NB4 (cell line): ENCODE measurements at regions not wholly inside any gene's neighbourhood (a gene's known extent, or its start where the extent isn't known, plus 50 kb on each side); places are given as distances from the start of the nearest gene placed in this dataset.
"Not testable (repeated sequence)": the region's sequence is repeated elsewhere in the genome, so short reads cannot be mapped to it uniquely, and the experiment has no call there.

Source experiments
- DNase-seq: peaks from one replicate; pipeline ENCODE4 v3.0.0; 2010; ENCODE audit warnings: low read depth
- H3K4me3 ChIP-seq: one replicate; pipeline ENCODE4 v1.5.1; 2011; ENCODE audit warnings: mild to moderate bottlenecking, low read depth, low read length, moderate library complexity
- CTCF ChIP-seq: IDR thresholded peaks from one replicate; pipeline ENCODE4 v1.5.1; 2012; ENCODE audit warnings: low read depth, low read length
- MAX ChIP-seq: IDR thresholded peaks from 2 replicates; pipeline ENCODE4 v1.6.1; 2011; ENCODE audit warnings: low read depth, low read length
- MYC ChIP-seq: IDR thresholded peaks from 2 replicates; pipeline ENCODE4 v1.6.1; 2011; ENCODE audit warnings: low read depth, low read length
- POLR2A ChIP-seq: IDR thresholded peaks from 2 replicates; pipeline ENCODE4 v1.6.1; 2011; ENCODE audit warnings: mild to moderate bottlenecking; ENCODE audit not compliant: insufficient read length; ENCODE audit errors: extremely low read depth

GRCh38 chr11:116328851-116329250 lies 443.9 kb downstream of the BUD13 start:
- TF ChIP-seq MYC (no peak), POLR2A (no peak), MAX (no peak), CTCF (no peak)
- no peak for DNase-seq

DNA sequence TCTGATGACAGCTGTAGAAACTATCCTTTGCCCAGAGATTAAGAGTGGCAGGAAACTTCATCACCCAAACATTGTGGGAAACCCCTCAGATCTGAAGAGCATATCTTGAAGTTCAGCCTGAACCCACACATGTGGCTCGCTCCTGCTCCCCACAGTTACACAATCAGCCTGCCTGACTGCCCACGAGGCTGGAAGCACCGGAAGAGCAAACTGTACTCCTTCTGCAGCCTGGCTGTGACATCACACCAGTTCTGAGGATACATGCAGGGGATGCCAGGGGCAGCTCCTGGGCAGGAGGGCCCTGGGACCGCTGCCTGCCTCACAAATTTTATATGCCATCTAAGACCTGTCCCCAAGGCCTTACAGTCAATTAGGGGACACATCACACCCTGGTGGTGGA lies 444.4 kb downstream of the BUD13 start:
- H3K4me3 ChIP-seq, result no peak overlapping the region
- no peak for TF ChIP-seq POLR2A
- DNase-seq, result no peak

More at GRCh38 chr11:116328851-116329250, 443.9 kb downstream of the BUD13 start:
- no peak overlapping the region for H3K4me3 ChIP-seq

DNA sequence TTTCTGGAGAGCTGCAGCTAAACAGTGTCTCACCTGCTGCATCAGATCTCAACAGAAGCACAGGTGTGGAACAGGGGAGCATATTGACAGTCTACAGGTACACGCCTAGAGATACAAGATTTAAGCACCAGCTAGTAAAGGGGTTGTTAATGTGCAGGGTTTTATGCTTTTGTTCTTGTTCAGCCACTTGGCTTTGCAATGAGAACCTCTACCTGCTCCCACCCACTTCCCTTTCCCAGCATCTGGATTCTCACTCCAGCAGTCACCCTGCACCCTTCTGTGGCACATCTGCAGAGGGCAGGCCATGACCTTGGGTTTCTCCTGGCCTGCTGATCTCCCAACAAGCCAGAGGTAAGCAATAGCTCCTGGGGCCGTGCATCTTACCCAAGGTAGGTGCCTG lies 446.6 kb downstream of the BUD13 start:
- no peak for DNase-seq
- TF ChIP-seq POLR2A (no peak), MYC (no peak), MAX (no peak), CTCF (no peak)
- no peak overlapping the region for H3K4me3 ChIP-seq

DNA sequence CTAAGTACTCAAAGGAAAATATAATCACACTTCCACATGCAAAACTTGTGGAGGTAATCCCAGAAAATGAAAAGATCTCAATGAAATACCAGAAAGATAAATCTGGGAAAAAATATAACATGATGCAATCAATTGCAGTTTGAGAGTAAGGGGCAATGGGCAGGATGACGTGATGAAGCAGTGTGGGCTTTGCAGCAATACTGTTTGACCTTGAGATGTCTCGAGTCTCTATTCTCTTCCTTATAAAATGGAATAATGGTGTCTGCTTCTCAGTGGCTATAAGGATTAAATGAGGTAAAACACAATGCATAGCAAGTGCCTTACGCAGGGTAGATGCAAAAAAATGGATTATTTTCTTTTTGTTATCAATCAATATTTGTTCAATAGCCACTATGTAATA lies 447.5 kb downstream of the BUD13 start:
- TF ChIP-seq MAX, result no peak
- TF ChIP-seq MYC, result no peak
- no peak for TF ChIP-seq CTCF
- TF ChIP-seq POLR2A, result no peak
- H3K4me3 ChIP-seq, result no peak overlapping the region
- DNase-seq, result no peak

DNA sequence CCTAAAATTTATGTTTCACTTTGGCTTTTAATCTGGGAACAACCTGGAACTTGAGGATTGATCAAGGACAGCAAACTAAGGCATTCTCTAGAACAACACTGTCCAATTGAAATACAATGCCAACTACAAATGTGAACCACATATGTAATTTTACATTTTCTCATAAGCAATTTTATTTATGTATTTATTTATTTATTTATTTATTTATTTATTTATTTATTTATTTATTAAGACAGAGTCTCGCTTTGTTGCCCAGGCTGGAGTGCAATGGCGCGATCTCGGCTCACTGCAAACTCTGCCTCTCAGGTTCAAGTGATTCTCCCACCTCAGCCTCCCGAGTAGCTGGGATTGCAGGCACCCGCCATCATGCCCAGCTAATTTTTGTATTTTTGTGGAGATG lies 448.7 kb downstream of the BUD13 start:
- not testable (repeated sequence) for H3K4me3 ChIP-seq, DNase-seq

- DNase-seq, result no peak
- TF ChIP-seq MYC (no peak), MAX (no peak), CTCF (no peak), POLR2A (no peak)
- H3K4me3 ChIP-seq, result no peak overlapping the region
Observed at GRCh38 chr11:116317212-116317611, 455.6 kb downstream of the BUD13 start.

GRCh38 chr11:116314006-116314405 lies 458.8 kb downstream of the BUD13 start:
- H3K4me3 ChIP-seq, result no peak overlapping the region
- TF ChIP-seq MAX, result no peak
- no peak for DNase-seq
